Activated T-cell treated with anti-CD3 and anti-CD28 coated beads, Interleukin-2, amount 50 U/mL, for 4 hours (primary cell): ENCODE measurements at regions not wholly inside any gene's neighbourhood (a gene's known extent, or its start where the extent isn't known, plus 50 kb on each side); places are given as distances from the start of the nearest gene placed in this dataset.
"Not testable (repeated sequence)": the region's sequence is repeated elsewhere in the genome, so short reads cannot be mapped to it uniquely, and the experiment has no call there.

Source experiments
- ATAC-seq, 2 donors: fragments of 200-7000 bp; cut with Tn5 transposase; one replicate each; pipeline ENCODE4 v1.10.0; 2021
- DNase-seq: peaks from one replicate; pipeline ENCODE4 v3.0.0-alpha.2; 2020
- H3K27me3 Mint-ChIP-seq: one replicate; pipeline ENCODE4 v1.8.0; 2021; ENCODE audit warnings: low read depth, mixed read lengths
- H3K36me3 Mint-ChIP-seq: one replicate; pipeline ENCODE4 v1.8.0; 2022; ENCODE audit warnings: mixed read lengths; ENCODE audit not compliant: insufficient read depth
- H3K4me1 Mint-ChIP-seq: one replicate; pipeline ENCODE4 v1.8.0; 2021; ENCODE audit warnings: low read depth, mixed read lengths
- H3K4me3 Mint-ChIP-seq: one replicate; pipeline ENCODE4 v1.8.0; 2021; ENCODE audit warnings: mild to moderate bottlenecking, moderate library complexity, mixed read lengths
- H3K9me3 Mint-ChIP-seq: one replicate; pipeline ENCODE4 v1.8.0; 2021; ENCODE audit warnings: mixed read lengths

DNA sequence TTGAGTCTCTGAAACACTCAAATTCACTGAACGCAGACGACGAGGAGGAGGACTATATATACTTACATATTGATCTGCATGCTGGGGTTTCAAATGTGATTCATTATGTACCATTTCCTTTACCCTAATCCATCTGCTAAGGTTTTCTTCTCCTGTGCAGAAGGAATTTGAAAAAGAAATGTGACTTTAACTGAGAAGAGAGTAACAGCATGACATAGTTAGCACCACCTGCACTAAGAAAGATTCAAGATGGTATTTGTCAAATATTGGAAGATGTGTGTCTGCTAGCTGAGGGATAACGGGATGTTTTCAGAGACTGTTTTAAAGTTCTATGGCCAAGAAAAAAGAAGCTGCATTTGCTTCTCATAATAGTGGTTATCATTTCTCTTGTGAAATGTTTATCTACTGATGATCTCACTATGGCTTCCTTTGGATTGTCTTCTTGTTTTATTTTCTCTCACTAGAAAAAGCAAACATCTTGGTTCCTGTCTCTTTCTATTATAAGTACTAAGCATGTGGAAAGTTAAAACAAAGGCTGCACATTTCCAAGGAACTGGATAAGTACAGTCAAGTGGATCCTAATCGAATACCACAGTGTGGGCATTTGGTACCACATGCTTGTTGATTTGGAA is 89.8 kb upstream of the TLE4 start:
- peaks cover 4% of the 10 kb centered on the region for H3K4me1 Mint-ChIP-seq
- H3K27me3 Mint-ChIP-seq: no peaks in the 10 kb centered on the region
- DNase-seq (no peak), ATAC-seq (no peak)
- no peaks in the 10 kb centered on the region for H3K9me3 Mint-ChIP-seq
- no peak overlapping the region for H3K4me3 Mint-ChIP-seq
- H3K36me3 Mint-ChIP-seq: no peaks in the 10 kb centered on the region

- no peak overlapping the region for H3K4me3 Mint-ChIP-seq
- ATAC-seq (no peak), DNase-seq (no peak)
- no peaks in the 10 kb centered on the region for H3K9me3 Mint-ChIP-seq
- no peaks in the 10 kb centered on the region for H3K36me3 Mint-ChIP-seq
- no peaks in the 10 kb centered on the region for H3K27me3 Mint-ChIP-seq
- H3K4me1 Mint-ChIP-seq: no peaks in the 10 kb centered on the region
These were observed 86.5 kb upstream of the TLE4 start for GRCh38 chr9:79485258-79485657.

DNA sequence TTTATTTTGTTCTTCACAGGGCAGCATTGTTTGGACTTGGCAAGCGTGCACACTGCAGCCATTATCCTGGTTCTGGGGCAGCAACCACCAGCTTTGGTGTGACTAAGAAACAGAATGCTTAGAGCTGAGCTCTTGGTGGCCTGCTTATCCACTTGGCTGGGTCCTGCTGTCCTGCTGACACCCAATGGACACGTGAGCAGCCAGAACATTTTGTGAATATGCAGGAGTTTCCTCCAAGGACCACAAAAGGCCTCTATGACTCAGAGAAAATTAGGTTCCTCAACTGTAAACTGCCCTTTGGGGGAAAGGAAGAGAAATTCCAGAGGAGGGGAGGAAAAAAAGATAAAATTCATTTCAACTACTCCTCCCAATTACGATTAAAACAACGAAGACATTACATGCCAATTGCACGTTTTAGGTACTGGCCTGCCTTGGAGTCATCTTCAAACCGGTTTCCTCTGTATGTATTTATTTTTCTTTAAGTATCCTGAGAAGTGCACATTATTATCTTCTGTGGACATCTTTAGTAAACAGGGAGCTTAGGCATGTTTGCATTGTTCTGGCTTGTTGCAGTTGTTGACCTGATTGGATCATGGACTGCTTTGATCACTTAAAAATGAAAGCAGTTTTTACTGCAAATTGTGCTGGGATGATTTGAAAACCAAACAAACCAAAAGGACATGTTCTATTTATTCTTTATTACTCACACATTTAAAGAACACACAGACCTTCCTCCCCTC is 82.3 kb upstream of the TLE4 start:
- Mint-ChIP-seq H3K4me3 (no peak overlapping the region), H3K27me3 (no peaks in the 10 kb centered on the region), H3K36me3 (no peaks in the 10 kb centered on the region), H3K4me1 (no peaks in the 10 kb centered on the region), H3K9me3 (peaks cover 11% of the 10 kb centered on the region)
- DNase-seq (no peak), ATAC-seq (no peak)

- no peaks in the 10 kb centered on the region for H3K36me3 Mint-ChIP-seq
- DNase-seq (no peak), ATAC-seq (no peak)
These were observed 81.0 kb upstream of the TLE4 start for GRCh38 chr9:79490657-79491248.

GRCh38 chr9:79492092-79493009 is 79.4 kb upstream of the TLE4 start:
- Mint-ChIP-seq H3K36me3 (no peaks in the 10 kb centered on the region), H3K4me3 (no peak overlapping the region), H3K27me3 (no peaks in the 10 kb centered on the region), H3K4me1 (no peaks in the 10 kb centered on the region), H3K9me3 (peaks cover 11% of the 10 kb centered on the region)
- ATAC-seq (no peak), DNase-seq (no peak)

More at GRCh38 chr9:79490657-79491248, 81.0 kb upstream of the TLE4 start:
- no peaks in the 10 kb centered on the region for H3K4me1 Mint-ChIP-seq
- no peak overlapping the region for H3K4me3 Mint-ChIP-seq
- peaks cover 11% of the 10 kb centered on the region for H3K9me3 Mint-ChIP-seq
- no peaks in the 10 kb centered on the region for H3K27me3 Mint-ChIP-seq

GRCh38 chr9:79500196-79500864 is 71.4 kb upstream of the TLE4 start:
- not testable (repeated sequence) for H3K27me3 Mint-ChIP-seq, H3K4me1 Mint-ChIP-seq, DNase-seq, H3K9me3 Mint-ChIP-seq, H3K4me3 Mint-ChIP-seq, ATAC-seq, H3K36me3 Mint-ChIP-seq

DNA sequence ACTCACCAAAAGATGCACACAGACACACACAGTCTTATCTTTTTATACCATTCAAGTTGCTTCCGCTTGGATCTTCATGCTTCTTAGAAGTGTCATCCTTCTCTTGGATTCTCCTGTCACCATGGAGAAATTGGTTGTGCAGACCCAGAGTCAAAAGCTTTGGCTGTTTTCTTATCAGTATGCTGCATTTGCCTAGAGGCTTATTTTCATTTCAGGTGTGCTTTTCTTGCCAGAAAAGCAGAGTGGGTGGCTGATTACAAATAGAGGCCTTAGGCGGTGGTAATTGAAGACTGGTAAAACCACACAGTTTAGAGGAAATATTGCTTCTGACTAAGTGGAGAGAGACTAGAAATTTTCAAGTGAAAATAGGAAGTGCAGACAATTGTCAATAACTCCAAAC is 70.2 kb upstream of the TLE4 start:
- no peaks in the 10 kb centered on the region for H3K27me3 Mint-ChIP-seq
- H3K9me3 Mint-ChIP-seq: no peaks in the 10 kb centered on the region
- H3K4me3 Mint-ChIP-seq: no peak overlapping the region
- ATAC-seq: no peak
- H3K4me1 Mint-ChIP-seq: no peaks in the 10 kb centered on the region
- H3K36me3 Mint-ChIP-seq: no peaks in the 10 kb centered on the region
- no peak for DNase-seq

- Mint-ChIP-seq H3K4me3 (no peak overlapping the region), H3K4me1 (no peaks in the 10 kb centered on the region), H3K9me3 (no peaks in the 10 kb centered on the region), H3K27me3 (peaks cover 2% of the 10 kb centered on the region), H3K36me3 (no peaks in the 10 kb centered on the region)
- ATAC-seq: no peak
- DNase-seq: no peak
These were observed 64.0 kb upstream of the TLE4 start for GRCh38 chr9:79507801-79508200.

DNA sequence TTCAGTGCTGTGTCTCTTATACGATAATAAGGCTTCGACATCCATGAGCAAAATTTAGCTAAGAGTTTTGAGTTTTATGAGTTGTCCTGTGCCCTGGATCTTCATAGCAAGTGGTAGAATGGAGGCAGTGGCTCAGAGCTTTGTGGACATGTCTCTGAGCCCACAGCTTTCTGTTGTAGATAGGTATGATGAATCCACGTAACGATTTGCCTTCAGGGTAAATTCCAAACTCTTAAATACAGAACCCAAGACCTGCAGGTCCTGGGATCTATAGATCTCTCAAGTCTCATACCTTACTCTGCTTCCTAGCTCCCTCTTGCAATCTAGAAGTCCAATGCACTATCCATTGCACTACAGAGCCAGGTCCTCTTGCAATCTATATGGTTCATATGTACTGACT is 59.5 kb upstream of the TLE4 start:
- Mint-ChIP-seq H3K36me3 (no peaks in the 10 kb centered on the region), H3K4me3 (no peak overlapping the region), H3K4me1 (no peaks in the 10 kb centered on the region), H3K9me3 (no peaks in the 10 kb centered on the region), H3K27me3 (peaks cover 5% of the 10 kb centered on the region)
- DNase-seq (no peak), ATAC-seq (no peak)
